ENCODE measurements at regions not wholly inside any gene's neighbourhood (a gene's known extent, or its start where the extent isn't known, plus 50 kb on each side); places are given as distances from the start of the nearest gene placed in this dataset.

DNA sequence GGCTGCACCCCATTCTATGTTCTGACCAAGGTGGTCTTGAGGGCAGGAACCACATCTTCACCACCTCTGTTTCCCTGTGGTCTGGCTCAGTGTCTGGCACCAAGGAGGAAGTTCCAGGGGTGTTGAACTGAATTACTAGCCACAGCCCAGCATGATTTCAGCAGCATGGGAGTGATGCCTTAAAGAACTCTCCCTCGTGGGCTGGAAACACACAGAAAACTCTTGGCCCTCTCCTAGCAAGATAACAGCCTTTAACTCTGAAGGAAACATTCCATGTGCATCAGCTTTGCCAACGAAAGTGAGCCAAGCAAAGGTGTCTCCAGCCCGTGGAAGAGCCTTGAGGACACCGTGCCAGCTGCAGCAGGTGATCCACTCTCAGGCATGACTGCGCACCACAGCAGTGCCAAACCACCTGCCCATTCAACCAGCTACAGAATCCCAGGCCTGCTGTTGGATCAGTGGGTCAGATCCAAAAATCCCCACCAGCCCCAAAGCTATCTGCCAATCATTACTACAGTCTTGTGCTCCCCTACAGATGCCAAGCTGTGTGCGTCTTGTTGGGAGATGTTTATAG, 124.8 kb downstream of the TTC32 start:
- Histone ChIP-seq H3K4me3 (no peak overlapping the region), H3K36me3 (no peaks in the 10 kb centered on the region), H3K27me3 (no peaks in the 10 kb centered on the region), H3K9me3 (no peaks in the 10 kb centered on the region), H3K27ac (no peak overlapping the region), H3K4me1 (peaks cover 0 to 33% (median 6%) of the 10 kb centered on the region in 9 donors)
- DNase-seq (no peak), ATAC-seq (no peak)
- intact Hi-C loops (cut with DNase I): loop anchor here in 2 of 10 donors (10.0 kb wide), 2 partner anchors 78 to 88 kb away; no protein-coding TSS in a partner anchor
- WGBS, 2 donors: 46 to 61% methylated on average over 6 of the region's 6 CpGs
- no peak for TF ChIP-seq CTCF (IDR thresholded peaks at IDR 0.05)

GRCh38 chr2:19775838-19776237, 125.9 kb downstream of the TTC32 start:
- ATAC-seq (peak in 3 of 8 donors; percentile 41 to 69 (median 51)), DNase-seq (no peak)
- intact Hi-C loops (cut with DNase I): loop anchor here in 2 of 10 donors (10.0 kb wide), 2 partner anchors 79 to 89 kb away; no protein-coding TSS in a partner anchor
- no peaks in the 10 kb centered on the region for H3K27me3 ChIP-seq
- H3K4me1 ChIP-seq: peaks cover 0 to 33% (median 6%) of the 10 kb centered on the region in 9 donors
- H3K4me3 ChIP-seq: no peak overlapping the region
- H3K9me3 ChIP-seq: no peaks in the 10 kb centered on the region
- WGBS, 2 donors: 67 to 75% methylated on average over 6 of the region's 6 CpGs
- no peak overlapping the region for H3K27ac ChIP-seq
- H3K36me3 ChIP-seq: no peaks in the 10 kb centered on the region
- TF ChIP-seq CTCF (IDR thresholded peaks at IDR 0.05): no peak

- Histone ChIP-seq H3K36me3 (no peaks in the 10 kb centered on the region), H3K27me3 (no peaks in the 10 kb centered on the region), H3K4me3 (no peak overlapping the region), H3K4me1 (peaks cover 0 to 33% (median 6%) of the 10 kb centered on the region in 9 donors), H3K27ac (no peak overlapping the region), H3K9me3 (no peaks in the 10 kb centered on the region)
- DNase-seq (no peak), ATAC-seq (peak in 1 of 8 donors; percentile 22)
- intact Hi-C loops (cut with DNase I): loop anchor here in 2 of 10 donors (10.0 kb wide), 2 partner anchors 79 to 89 kb away; no protein-coding TSS in a partner anchor
- no peak for TF ChIP-seq CTCF (IDR thresholded peaks at IDR 0.05)
- WGBS, 2 donors: 78 to 88% methylated on average over 5 of the region's 5 CpGs
Measured at GRCh38 chr2:19775315-19775714, 126.5 kb downstream of the TTC32 start.

GRCh38 chr2:19774805-19775176, 127.0 kb downstream of the TTC32 start:
- Histone ChIP-seq H3K36me3 (no peaks in the 10 kb centered on the region), H3K27me3 (no peaks in the 10 kb centered on the region), H3K4me3 (no peak overlapping the region), H3K27ac (no peak overlapping the region), H3K9me3 (no peaks in the 10 kb centered on the region), H3K4me1 (peaks cover 0 to 33% (median 6%) of the 10 kb centered on the region in 9 donors)
- no peak for DNase-seq
- intact Hi-C loops (cut with DNase I): loop anchor here in 2 of 10 donors (10.0 kb wide), 2 partner anchors 80 to 90 kb away; no protein-coding TSS in a partner anchor
- ATAC-seq: no peak
- TF ChIP-seq CTCF (IDR thresholded peaks at IDR 0.05): no peak
- WGBS, 2 donors: 87 to 91% methylated on average over 3 of the region's 3 CpGs
